ENCODE measurements at regions not wholly inside any gene's neighbourhood (a gene's known extent, or its start where the extent isn't known, plus 50 kb on each side); places are given as distances from the start of the nearest gene placed in this dataset.

GRCh38 chr5:143601357-143601756 is 197.9 kb upstream of the NR3C1 start:
- Histone ChIP-seq H3K4me3 (no peak overlapping the region), H3K27me3 (no peaks in the 10 kb centered on the region), H3K36me3 (no peaks in the 10 kb centered on the region), H3K9me3 (no peaks in the 10 kb centered on the region), H3K4me1 (no peaks in the 10 kb centered on the region), H3K27ac (no peak overlapping the region)
- TF ChIP-seq POLR2A (IDR thresholded peaks at IDR 0.05) (no peak), CTCF (IDR thresholded peaks at IDR 0.05) (no peak), POLR2AphosphoS5 (IDR thresholded peaks at IDR 0.05; ENCODE audit: insufficient read depth in 1 of 2, low read depth in 1 of 2) (no peak)
- DNase-seq (ENCODE audit: extremely low spot score in 2 of 2), result no peak
- intact Hi-C loops (cut with DNase I), result no loop called here

- Histone ChIP-seq H3K4me3 (no peak overlapping the region), H3K36me3 (no peaks in the 10 kb centered on the region), H3K4me1 (peaks cover 3% of the 10 kb centered on the region), H3K27ac (no peak overlapping the region), H3K27me3 (no peaks in the 10 kb centered on the region), H3K9me3 (no peaks in the 10 kb centered on the region)
- DNase-seq (ENCODE audit: extremely low spot score in 2 of 2), result no peak
- intact Hi-C loops (cut with DNase I), result no loop called here
- TF ChIP-seq POLR2A (IDR thresholded peaks at IDR 0.05) (no peak), CTCF (IDR thresholded peaks at IDR 0.05) (no peak), POLR2AphosphoS5 (IDR thresholded peaks at IDR 0.05; ENCODE audit: insufficient read depth in 1 of 2, low read depth in 1 of 2) (no peak)
Measured at GRCh38 chr5:143600396-143601075, 197.1 kb upstream of the NR3C1 start.

GRCh38 chr5:143599474-143599873 is 196.0 kb upstream of the NR3C1 start:
- Histone ChIP-seq H3K27ac (no peak overlapping the region), H3K4me1 (peaks cover 8% of the 10 kb centered on the region), H3K4me3 (no peak overlapping the region), H3K36me3 (no peaks in the 10 kb centered on the region), H3K9me3 (no peaks in the 10 kb centered on the region), H3K27me3 (no peaks in the 10 kb centered on the region)
- no peak for TF ChIP-seq POLR2AphosphoS5 (IDR thresholded peaks at IDR 0.05; ENCODE audit: insufficient read depth in 1 of 2, low read depth in 1 of 2)
- TF ChIP-seq CTCF (IDR thresholded peaks at IDR 0.05), result no peak
- no peak for TF ChIP-seq POLR2A (IDR thresholded peaks at IDR 0.05)
- intact Hi-C loops (cut with DNase I), result no loop called here
- no peak for DNase-seq (ENCODE audit: extremely low spot score in 2 of 2)

- intact Hi-C loops (cut with DNase I), result no loop called here
- H3K9me3 ChIP-seq, result no peaks in the 10 kb centered on the region
- H3K36me3 ChIP-seq, result no peaks in the 10 kb centered on the region
- TF ChIP-seq CTCF (IDR thresholded peaks at IDR 0.05), result no peak
- no peak for TF ChIP-seq POLR2A (IDR thresholded peaks at IDR 0.05)
- no peak for TF ChIP-seq POLR2AphosphoS5 (IDR thresholded peaks at IDR 0.05; ENCODE audit: insufficient read depth in 1 of 2, low read depth in 1 of 2)
- no peaks in the 10 kb centered on the region for H3K27me3 ChIP-seq
- H3K27ac ChIP-seq, result no peak overlapping the region
- no peak for DNase-seq (ENCODE audit: extremely low spot score in 2 of 2)
- peaks cover 8% of the 10 kb centered on the region for H3K4me1 ChIP-seq
- no peak overlapping the region for H3K4me3 ChIP-seq
Measured at GRCh38 chr5:143596824-143597223, 193.3 kb upstream of the NR3C1 start.
